ENCODE measurements at regions not wholly inside any gene's neighbourhood (a gene's known extent, or its start where the extent isn't known, plus 50 kb on each side); places are given as distances from the start of the nearest gene placed in this dataset.
"Not testable (repeated sequence)": the region's sequence is repeated elsewhere in the genome, so short reads cannot be mapped to it uniquely, and the experiment has no call there.

GRCh38 chr21:10418250-10419048, 102.9 kb upstream of the TPTE start:
- not testable (repeated sequence) for H3K27ac Mint-ChIP-seq; H3K4me3 Mint-ChIP-seq; H3K9me3 Mint-ChIP-seq; H3K36me3 Mint-ChIP-seq; H3K4me1 Mint-ChIP-seq (ENCODE audit: unreplicated experiment); DNase-seq (ENCODE audit: extremely low spot score, unreplicated experiment); H3K27me3 Mint-ChIP-seq

- H3K27me3 Mint-ChIP-seq; H3K9me3 Mint-ChIP-seq; H3K4me3 Mint-ChIP-seq; DNase-seq (ENCODE audit: extremely low spot score, unreplicated experiment); H3K4me1 Mint-ChIP-seq (ENCODE audit: unreplicated experiment); H3K27ac Mint-ChIP-seq; H3K36me3 Mint-ChIP-seq: not testable (repeated sequence)
Observed at GRCh38 chr21:10421199-10421598, 100.2 kb upstream of the TPTE start.

- H3K4me3 Mint-ChIP-seq; H3K9me3 Mint-ChIP-seq; H3K27me3 Mint-ChIP-seq; H3K27ac Mint-ChIP-seq; H3K4me1 Mint-ChIP-seq (ENCODE audit: unreplicated experiment); DNase-seq (ENCODE audit: extremely low spot score, unreplicated experiment); H3K36me3 Mint-ChIP-seq: not testable (repeated sequence)
Observed at GRCh38 chr21:10421601-10422000, 99.8 kb upstream of the TPTE start.

GRCh38 chr21:10424097-10424886, 97.1 kb upstream of the TPTE start:
- DNase-seq (ENCODE audit: extremely low spot score, unreplicated experiment); H3K36me3 Mint-ChIP-seq; H3K4me1 Mint-ChIP-seq (ENCODE audit: unreplicated experiment); H3K27ac Mint-ChIP-seq; H3K27me3 Mint-ChIP-seq; H3K4me3 Mint-ChIP-seq; H3K9me3 Mint-ChIP-seq: not testable (repeated sequence)

GRCh38 chr21:10424887-10425145, 96.6 kb upstream of the TPTE start:
- not testable (repeated sequence) for H3K4me3 Mint-ChIP-seq; H3K36me3 Mint-ChIP-seq; DNase-seq (ENCODE audit: extremely low spot score, unreplicated experiment); H3K27me3 Mint-ChIP-seq; H3K27ac Mint-ChIP-seq; H3K9me3 Mint-ChIP-seq; H3K4me1 Mint-ChIP-seq (ENCODE audit: unreplicated experiment)

- no peak for TF ChIP-seq CTCF (conservative IDR thresholded peaks at IDR 0.05)
- Mint-ChIP-seq H3K36me3 (no peaks in the 10 kb centered on the region), H3K27me3 (no peaks in the 10 kb centered on the region), H3K4me1 (ENCODE audit: unreplicated experiment) (no peaks in the 10 kb centered on the region), H3K4me3 (no peak overlapping the region), H3K27ac (no peak overlapping the region), H3K9me3 (no peaks in the 10 kb centered on the region)
- no peak for DNase-seq (ENCODE audit: extremely low spot score, unreplicated experiment)
Observed at GRCh38 chr21:10425856-10426255, 95.5 kb upstream of the TPTE start.

- not testable (repeated sequence) for H3K27ac Mint-ChIP-seq; H3K4me3 Mint-ChIP-seq; H3K4me1 Mint-ChIP-seq (ENCODE audit: unreplicated experiment); DNase-seq (ENCODE audit: extremely low spot score, unreplicated experiment); H3K36me3 Mint-ChIP-seq; H3K27me3 Mint-ChIP-seq; H3K9me3 Mint-ChIP-seq
Observed at GRCh38 chr21:10426812-10427211, 94.6 kb upstream of the TPTE start.

- H3K36me3 Mint-ChIP-seq; DNase-seq (ENCODE audit: extremely low spot score, unreplicated experiment); H3K9me3 Mint-ChIP-seq; H3K27ac Mint-ChIP-seq; H3K27me3 Mint-ChIP-seq; H3K4me1 Mint-ChIP-seq (ENCODE audit: unreplicated experiment); H3K4me3 Mint-ChIP-seq: not testable (repeated sequence)
Observed at GRCh38 chr21:10427277-10427676, 94.1 kb upstream of the TPTE start.

GRCh38 chr21:10428981-10429534, 92.3 kb upstream of the TPTE start:
- H3K4me1 Mint-ChIP-seq (ENCODE audit: unreplicated experiment); H3K27ac Mint-ChIP-seq; DNase-seq (ENCODE audit: extremely low spot score, unreplicated experiment); H3K27me3 Mint-ChIP-seq; H3K36me3 Mint-ChIP-seq; H3K4me3 Mint-ChIP-seq; H3K9me3 Mint-ChIP-seq: not testable (repeated sequence)

Data from type B pancreatic cell (in vitro differentiated cells).